K562 (cell line): ENCODE measurements at regions not wholly inside any gene's neighbourhood (a gene's known extent, or its start where the extent isn't known, plus 50 kb on each side); places are given as distances from the start of the nearest gene placed in this dataset.

Experiments
- E2F3 ChIP-seq: fragments of 250-450 bp; sonication (Bioruptor Pico); IDR thresholded peaks from 2 replicates; pipeline ENCODE4 v1.4.0; 2020; ENCODE audit warnings: mild to moderate bottlenecking
- EP400 ChIP-seq: fragments of 450-650 bp; IDR thresholded peaks from 2 replicates; pipeline ENCODE4 v1.6.1; 2017; ENCODE audit warnings: antibody characterized with exemption, mild to moderate bottlenecking, moderate library complexity
- HCFC1 ChIP-seq: IDR thresholded peaks from 2 replicates; pipeline ENCODE4 v1.6.1; 2012; ENCODE audit warnings: low read depth, low read length, improper control_type of control experiment
- HOMEZ ChIP-seq: fragments of 250-450 bp; sonication (Bioruptor Pico); IDR thresholded peaks from 2 replicates; pipeline ENCODE4 v1.4.0; 2020; ENCODE audit warnings: mild to moderate bottlenecking, moderate library complexity
- MYNN ChIP-seq, 2 experiments: sonication (generic); formaldehyde crosslinking in 1 of 2; IDR thresholded peaks; 2 replicates each; pipeline versions ENCODE4 v1.5.0 to v1.6.1; 2016 to 2020; ENCODE audit warnings: antibody characterized with exemption in 1 of 2, missing genetic modification reagents in 1 of 2
- OTX1 ChIP-seq: fragments of 450-650 bp; formaldehyde crosslinking; IDR thresholded peaks from 2 replicates; pipeline ENCODE4 v1.4.0; 2022; ENCODE audit warnings: mild to moderate bottlenecking
- SMAD4 ChIP-seq: fragments of 250-450 bp; sonication (Bioruptor Pico); conservative IDR thresholded peaks from 2 replicates; pipeline ENCODE4 v1.8.0; 2021; ENCODE audit warnings: inconsistent platforms, mild to moderate bottlenecking, moderate library complexity
- VEZF1 ChIP-seq: fragments of 200-800 bp; sonication (Bioruptor generic); IDR thresholded peaks from 2 replicates; pipeline ENCODE4 v1.6.1; 2017; ENCODE audit warnings: missing genetic modification characterization, missing compliant biosample characterization
- ZKSCAN1 ChIP-seq: fragments of 150-350 bp; IDR thresholded peaks from 2 replicates; pipeline ENCODE4 v1.6.1; 2016; ENCODE audit warnings: low read depth, low read length
- ZNF277 ChIP-seq: fragments of 250-450 bp; sonication (Bioruptor Pico); IDR thresholded peaks from 2 replicates; pipeline ENCODE4 v1.8.0; 2022; ENCODE audit warnings: inconsistent platforms, mild to moderate bottlenecking, moderate library complexity, borderline replicate concordance
- TF ChIP-seq, protein P1 (sequence below): fragments of 450-650 bp; IDR thresholded peaks from 2 replicates; pipeline ENCODE4 v1.6.1; 2016; ENCODE audit warnings: borderline replicate concordance
- TF ChIP-seq, protein P2 (sequence below): fragments of 250-450 bp; sonication (Bioruptor Pico); IDR thresholded peaks from 2 replicates; pipeline ENCODE4 v1.8.0; 2022; ENCODE audit warnings: inconsistent platforms
- TF ChIP-seq, protein P3 (sequence below): sonication (generic); formaldehyde crosslinking; IDR thresholded peaks from 2 replicates; pipeline ENCODE4 v1.4.0; 2020; ENCODE audit warnings: mild to moderate bottlenecking, missing genetic modification reagents

- no peak for TF ChIP-seq ZNF277 (CRISPR knock-in tag)
- TF ChIP-seq VEZF1 (CRISPR knock-in tag), result no peak
- no peak for TF ChIP-seq SMAD4 (CRISPR knock-in tag)
- TF ChIP-seq, protein P1, sequence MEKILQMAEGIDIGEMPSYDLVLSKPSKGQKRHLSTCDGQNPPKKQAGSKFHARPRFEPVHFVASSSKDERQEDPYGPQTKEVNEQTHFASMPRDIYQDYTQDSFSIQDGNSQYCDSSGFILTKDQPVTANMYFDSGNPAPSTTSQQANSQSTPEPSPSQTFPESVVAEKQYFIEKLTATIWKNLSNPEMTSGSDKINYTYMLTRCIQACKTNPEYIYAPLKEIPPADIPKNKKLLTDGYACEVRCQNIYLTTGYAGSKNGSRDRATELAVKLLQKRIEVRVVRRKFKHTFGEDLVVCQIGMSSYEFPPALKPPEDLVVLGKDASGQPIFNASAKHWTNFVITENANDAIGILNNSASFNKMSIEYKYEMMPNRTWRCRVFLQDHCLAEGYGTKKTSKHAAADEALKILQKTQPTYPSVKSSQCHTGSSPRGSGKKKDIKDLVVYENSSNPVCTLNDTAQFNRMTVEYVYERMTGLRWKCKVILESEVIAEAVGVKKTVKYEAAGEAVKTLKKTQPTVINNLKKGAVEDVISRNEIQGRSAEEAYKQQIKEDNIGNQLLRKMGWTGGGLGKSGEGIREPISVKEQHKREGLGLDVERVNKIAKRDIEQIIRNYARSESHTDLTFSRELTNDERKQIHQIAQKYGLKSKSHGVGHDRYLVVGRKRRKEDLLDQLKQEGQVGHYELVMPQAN, result no peak
- no peak for TF ChIP-seq OTX1 (CRISPR knock-in tag)
- TF ChIP-seq HOMEZ (CRISPR knock-in tag), result no peak
- TF ChIP-seq, protein P2, sequence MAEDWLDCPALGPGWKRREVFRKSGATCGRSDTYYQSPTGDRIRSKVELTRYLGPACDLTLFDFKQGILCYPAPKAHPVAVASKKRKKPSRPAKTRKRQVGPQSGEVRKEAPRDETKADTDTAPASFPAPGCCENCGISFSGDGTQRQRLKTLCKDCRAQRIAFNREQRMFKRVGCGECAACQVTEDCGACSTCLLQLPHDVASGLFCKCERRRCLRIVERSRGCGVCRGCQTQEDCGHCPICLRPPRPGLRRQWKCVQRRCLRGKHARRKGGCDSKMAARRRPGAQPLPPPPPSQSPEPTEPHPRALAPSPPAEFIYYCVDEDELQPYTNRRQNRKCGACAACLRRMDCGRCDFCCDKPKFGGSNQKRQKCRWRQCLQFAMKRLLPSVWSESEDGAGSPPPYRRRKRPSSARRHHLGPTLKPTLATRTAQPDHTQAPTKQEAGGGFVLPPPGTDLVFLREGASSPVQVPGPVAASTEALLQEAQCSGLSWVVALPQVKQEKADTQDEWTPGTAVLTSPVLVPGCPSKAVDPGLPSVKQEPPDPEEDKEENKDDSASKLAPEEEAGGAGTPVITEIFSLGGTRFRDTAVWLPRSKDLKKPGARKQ (CRISPR knock-in tag), result no peak
- TF ChIP-seq, protein P3, sequence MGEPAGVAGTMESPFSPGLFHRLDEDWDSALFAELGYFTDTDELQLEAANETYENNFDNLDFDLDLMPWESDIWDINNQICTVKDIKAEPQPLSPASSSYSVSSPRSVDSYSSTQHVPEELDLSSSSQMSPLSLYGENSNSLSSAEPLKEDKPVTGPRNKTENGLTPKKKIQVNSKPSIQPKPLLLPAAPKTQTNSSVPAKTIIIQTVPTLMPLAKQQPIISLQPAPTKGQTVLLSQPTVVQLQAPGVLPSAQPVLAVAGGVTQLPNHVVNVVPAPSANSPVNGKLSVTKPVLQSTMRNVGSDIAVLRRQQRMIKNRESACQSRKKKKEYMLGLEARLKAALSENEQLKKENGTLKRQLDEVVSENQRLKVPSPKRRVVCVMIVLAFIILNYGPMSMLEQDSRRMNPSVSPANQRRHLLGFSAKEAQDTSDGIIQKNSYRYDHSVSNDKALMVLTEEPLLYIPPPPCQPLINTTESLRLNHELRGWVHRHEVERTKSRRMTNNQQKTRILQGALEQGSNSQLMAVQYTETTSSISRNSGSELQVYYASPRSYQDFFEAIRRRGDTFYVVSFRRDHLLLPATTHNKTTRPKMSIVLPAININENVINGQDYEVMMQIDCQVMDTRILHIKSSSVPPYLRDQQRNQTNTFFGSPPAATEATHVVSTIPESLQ, result no peak
- no peak for TF ChIP-seq EP400
- no peak for TF ChIP-seq E2F3
- no peak for TF ChIP-seq ZKSCAN1
- TF ChIP-seq HCFC1, result no peak
- no peak for TF ChIP-seq MYNN (IDR thresholded peaks at IDR 0.05)
- TF ChIP-seq MYNN (CRISPR knock-in tag; IDR thresholded peaks at IDR 0.05), result no peak
Observed at GRCh38 chr11:86160541-86161149, 83.9 kb upstream of the EED start (continued).
